Transverse colon (tissue), 4 donors: ENCODE measurements at regions not wholly inside any gene's neighbourhood (a gene's known extent, or its start where the extent isn't known, plus 50 kb on each side); places are given as distances from the start of the nearest gene placed in this dataset.

Experiments
- DNase-seq: peaks from one replicate; pipeline ENCODE4 v3.0.0-alpha.2; 2019
- H3K27ac ChIP-seq, 4 donors: fragments of 200-600 bp; sonication (generic); 2 replicates each; pipeline ENCODE4 v1.5.1; 2016 to 2018; ENCODE audit warnings: inconsistent platforms in 4 of 4
- H3K27me3 ChIP-seq: fragments of 200-600 bp; sonication (generic); 2 replicates; pipeline ENCODE4 v1.5.1; 2017; ENCODE audit warnings: inconsistent platforms
- H3K36me3 ChIP-seq, 4 donors: fragments of 200-600 bp; sonication (generic); 2 replicates each; pipeline ENCODE4 v1.5.1; 2017 to 2019; ENCODE audit warnings: inconsistent platforms in 4 of 4
- H3K4me1 ChIP-seq, 4 donors: fragments of 200-600 bp; sonication (generic); 2 replicates each; pipeline ENCODE4 v1.5.1; 2017 to 2020; ENCODE audit warnings: inconsistent platforms in 4 of 4
- H3K4me3 ChIP-seq, 4 donors: fragments of 200-600 bp; sonication (generic); 1 replicate in 1 of 4; 2 replicates in 3 of 4; pipeline versions ENCODE4 v1.5.1 to v1.6.1; 2017 to 2019; ENCODE audit warnings: inconsistent platforms in 4 of 4
- H3K9me3 ChIP-seq, 2 donors: fragments of 200-600 bp; sonication (generic); 2 replicates each; pipeline ENCODE4 v1.5.1; 2017 to 2019; ENCODE audit warnings: inconsistent platforms in 2 of 2
- CTCF ChIP-seq, 5 experiments: fragments of 200-600 bp in 3 of 5; fragments of 450-650 bp in 2 of 5; sonication (generic) in 3 of 5; IDR thresholded peaks; 1 replicate in 2 of 5; 2 replicates in 3 of 5; pipeline ENCODE4 v1.5.1; 2016 to 2017; ENCODE audit warnings: antibody characterized with exemption in 5 of 5, inconsistent platforms in 3 of 5, mild to moderate bottlenecking in 2 of 5, moderate library complexity in 1 of 5
- EP300 ChIP-seq: sonication (generic); formaldehyde crosslinking; IDR thresholded peaks from one replicate; pipeline ENCODE4 v1.6.1; 2017; ENCODE audit warnings: antibody characterized with exemption, low read depth
- POLR2A ChIP-seq: fragments of 450-650 bp; IDR thresholded peaks from one replicate; pipeline ENCODE4 v1.6.1; 2016; ENCODE audit warnings: antibody characterized with exemption, mild to moderate bottlenecking, moderate library complexity
- POLR2AphosphoS5 ChIP-seq, 3 donors: sonication (generic); formaldehyde crosslinking; IDR thresholded peaks; one replicate each; pipeline ENCODE4 v1.6.1; 2016; ENCODE audit warnings: antibody characterized with exemption in 3 of 3
- whole genome bisulfite sequencing, 2 donors: methylation state at CpG; one replicate each; pipeline ENCODE4 v1.1.5; 2018; ENCODE audit warnings: low coverage in 1 of 2; 5-methylcytosine and 5-hydroxymethylcytosine counted together
- in situ Hi-C, 4 donors: fragments of 200-750 bp; cut with MboI; loops; one replicate each; pipeline versions ENCODE4 v1.15.0 to v1.15.1; 2017; ENCODE audit warnings: low sequenced_read_pairs in 3 of 4, low pct_ligation_motif_present in 1 of 4, low pct_unique_long_range_greater_than_20kb in 1 of 4
- intact Hi-C: fragments of 100-400 bp; cut with DNase I; formaldehyde crosslinking; loops from one replicate; pipeline ENCODE4 v1.15.1; 2023; ENCODE audit warnings: low total_unique reads

- Histone ChIP-seq H3K4me1 (peaks cover 0 to 16% (median 10%) of the 10 kb centered on the region in 4 donors), H3K27ac (no peak overlapping the region), H3K27me3 (peaks cover 34% of the 10 kb centered on the region), H3K36me3 (no peaks in the 10 kb centered on the region), H3K4me3 (no peak overlapping the region), H3K9me3 (no peaks in the 10 kb centered on the region)
- DNase-seq, result no peak
- WGBS, 2 donors, result 91 to 95% methylated on average over 12 of the region's 12 CpGs
- in situ Hi-C loops, result no loop called here
- TF ChIP-seq CTCF (IDR thresholded peaks at IDR 0.05) (no peak), POLR2A (no peak), EP300 (no peak), POLR2AphosphoS5 (IDR thresholded peaks at IDR 0.05) (no peak)
- intact Hi-C loops, result no loop called here
Measured at GRCh38 chr10:128543151-128543550, 416.9 kb upstream of the MKI67 start.

GRCh38 chr10:128545216-128545615 is 419.0 kb upstream of the MKI67 start:
- TF ChIP-seq CTCF (IDR thresholded peaks at IDR 0.05) (no peak), POLR2AphosphoS5 (IDR thresholded peaks at IDR 0.05) (no peak), EP300 (no peak), POLR2A (no peak)
- H3K36me3 ChIP-seq, result no peaks in the 10 kb centered on the region
- H3K9me3 ChIP-seq, result no peaks in the 10 kb centered on the region
- WGBS, 2 donors, result 85 to 100% methylated on average over 1 to 10 of the region's 10 CpGs
- no peak overlapping the region for H3K4me3 ChIP-seq
- in situ Hi-C loops (no loop called here), intact Hi-C loops (no loop called here)
- H3K27ac ChIP-seq, result no peak overlapping the region
- peaks cover 0 to 14% (median 10%) of the 10 kb centered on the region in 4 donors for H3K4me1 ChIP-seq
- peaks cover 13% of the 10 kb centered on the region for H3K27me3 ChIP-seq
- no peak for DNase-seq

- Histone ChIP-seq H3K4me3 (no peak overlapping the region), H3K27ac (no peak overlapping the region), H3K4me1 (peaks cover 0 to under 1% (median 0%) of the 10 kb centered on the region in 4 donors), H3K9me3 (no peaks in the 10 kb centered on the region), H3K27me3 (no peaks in the 10 kb centered on the region), H3K36me3 (no peaks in the 10 kb centered on the region)
- DNase-seq, result no peak
- intact Hi-C loops, result no loop called here
- 84% methylated on average over 15 of the region's 15 CpGs; no CpG with 5 or more reads in 1 of the 2 donors for WGBS, 2 donors
- in situ Hi-C loops, result no loop called here
- no peak for TF ChIP-seq POLR2AphosphoS5 (IDR thresholded peaks at IDR 0.05)
- no peak for TF ChIP-seq EP300
- no peak for TF ChIP-seq POLR2A
- no peak for TF ChIP-seq CTCF (IDR thresholded peaks at IDR 0.05)
Measured at GRCh38 chr10:128546651-128547165, 420.5 kb upstream of the MKI67 start.

- no peak for TF ChIP-seq POLR2A
- no peak for TF ChIP-seq EP300
- TF ChIP-seq POLR2AphosphoS5 (IDR thresholded peaks at IDR 0.05), result no peak
- no peak for TF ChIP-seq CTCF (IDR thresholded peaks at IDR 0.05)
- H3K9me3 ChIP-seq, result no peaks in the 10 kb centered on the region
- WGBS, 2 donors, result 45 to 72% methylated on average over 2 to 6 of the region's 6 CpGs
- H3K36me3 ChIP-seq, result no peaks in the 10 kb centered on the region
- no peak for DNase-seq
- H3K27me3 ChIP-seq, result no peaks in the 10 kb centered on the region
- peaks cover 0 to 4% (median 0%) of the 10 kb centered on the region in 4 donors for H3K4me1 ChIP-seq
- H3K27ac ChIP-seq, result no peak overlapping the region
- in situ Hi-C loops, result no loop called here
- intact Hi-C loops, result no loop called here
- no peak overlapping the region for H3K4me3 ChIP-seq
Measured at GRCh38 chr10:128549101-128549608, 422.9 kb upstream of the MKI67 start.
